Caco-2 (cell line): ENCODE measurements at regions not wholly inside any gene's neighbourhood (a gene's known extent, or its start where the extent isn't known, plus 50 kb on each side); places are given as distances from the start of the nearest gene placed in this dataset.

ENCODE experiments used
- BruUV-seq: library from RNA; stranded (reverse); fragments of 400-500 nt; replicated peaks from 2 replicates; lab custom pipeline; 2021; lab: Mats Ljungman, UMichigan
- CTCF ChIA-PET: fragments of 300-600 bp; sonication (Branson Sonifier 250); formaldehyde crosslinking; loops from one replicate; lab custom pipeline; 2022; ENCODE audit warnings: antibody characterized with exemption; lab: Charles Lee
- POLR2A ChIA-PET: fragments of 300-600 bp; sonication (Branson Sonifier 250); formaldehyde crosslinking; loops from one replicate; lab custom pipeline; 2022; ENCODE audit warnings: antibody characterized with exemption; lab: Charles Lee
- DNase-seq, 2 experiments: peaks; one replicate each; pipeline versions ENCODE4 v3.0.0 to v3.0.0-alpha.2; 2020 to 2022
- H3K27me3 ChIP-seq: replicated peaks from 2 replicates; pipeline ENCODE4 v1.6.0; 2011; ENCODE audit warnings: low read length; ENCODE audit not compliant: control insufficient read depth, insufficient read depth
- H3K36me3 ChIP-seq: 2 replicates; pipeline ENCODE4 v1.5.1; 2011; ENCODE audit warnings: low read length; ENCODE audit not compliant: control insufficient read depth, insufficient read depth
- H3K4me1 ChIP-seq: fragments of 250-450 bp; sonication (Bioruptor Pico); 2 replicates; pipeline ENCODE4 v1.5.1; 2020; ENCODE audit warnings: mild to moderate bottlenecking
- H3K4me3 ChIP-seq: 2 replicates; pipeline ENCODE4 v1.5.1; 2011; ENCODE audit warnings: low read depth, mild to moderate bottlenecking, control low read depth, low read length
- H3K9me3 ChIP-seq: fragments of 250-450 bp; sonication (Bioruptor Pico); 2 replicates; pipeline ENCODE4 v1.5.1; 2020; ENCODE audit warnings: mild to moderate bottlenecking, moderate library complexity
- H3K27ac Mint-ChIP-seq: one replicate; pipeline ENCODE4 v1.8.0; 2022; ENCODE audit warnings: mixed read lengths; ENCODE audit not compliant: unreplicated experiment
- H3K27me3 Mint-ChIP-seq: one replicate; pipeline ENCODE4 v1.8.0; 2022; ENCODE audit warnings: mixed read lengths; ENCODE audit not compliant: insufficient read depth, unreplicated experiment
- H3K36me3 Mint-ChIP-seq: one replicate; pipeline ENCODE4 v1.8.0; 2022; ENCODE audit warnings: mild to moderate bottlenecking, mixed read lengths; ENCODE audit not compliant: insufficient read depth, unreplicated experiment
- H3K4me1 Mint-ChIP-seq: one replicate; pipeline ENCODE4 v1.8.0; 2022; ENCODE audit warnings: low read depth, mixed read lengths; ENCODE audit not compliant: unreplicated experiment
- H3K4me3 Mint-ChIP-seq: one replicate; pipeline ENCODE4 v1.8.0; 2022; ENCODE audit warnings: mild to moderate bottlenecking, moderate library complexity, mixed read lengths; ENCODE audit not compliant: unreplicated experiment
- H3K9me3 Mint-ChIP-seq: one replicate; pipeline ENCODE4 v1.8.0; 2022; ENCODE audit warnings: mixed read lengths; ENCODE audit not compliant: unreplicated experiment
- intact Hi-C: fragments of 100-400 bp; cut with micrococcal nuclease; formaldehyde crosslinking; loops from one replicate; pipeline ENCODE4 v1.10.0; 2022; ENCODE audit not compliant: unreplicated experiment
- TF ChIP-seq, protein P1 (sequence below), 2 experiments: fragments of 200-600 bp in 1 of 2; IDR thresholded peaks; 1 replicate in 1 of 2; 2 replicates in 1 of 2; pipeline versions ENCODE4 v1.5.1 to v1.8.0; 2011 to 2022; ENCODE audit warnings: antibody characterized with exemption in 1 of 2, control low read depth in 1 of 2, inconsistent platforms in 1 of 2, low read depth in 1 of 2, low read length in 1 of 2, mild to moderate bottlenecking in 1 of 2, moderate library complexity in 1 of 2; ENCODE audit not compliant: insufficient read depth in 1 of 2, severe bottlenecking in 1 of 2, unreplicated experiment in 1 of 2

GRCh38 chr1:55697997-55698535, 482.9 kb upstream of the USP24 start:
- TF ChIP-seq, protein P1, sequence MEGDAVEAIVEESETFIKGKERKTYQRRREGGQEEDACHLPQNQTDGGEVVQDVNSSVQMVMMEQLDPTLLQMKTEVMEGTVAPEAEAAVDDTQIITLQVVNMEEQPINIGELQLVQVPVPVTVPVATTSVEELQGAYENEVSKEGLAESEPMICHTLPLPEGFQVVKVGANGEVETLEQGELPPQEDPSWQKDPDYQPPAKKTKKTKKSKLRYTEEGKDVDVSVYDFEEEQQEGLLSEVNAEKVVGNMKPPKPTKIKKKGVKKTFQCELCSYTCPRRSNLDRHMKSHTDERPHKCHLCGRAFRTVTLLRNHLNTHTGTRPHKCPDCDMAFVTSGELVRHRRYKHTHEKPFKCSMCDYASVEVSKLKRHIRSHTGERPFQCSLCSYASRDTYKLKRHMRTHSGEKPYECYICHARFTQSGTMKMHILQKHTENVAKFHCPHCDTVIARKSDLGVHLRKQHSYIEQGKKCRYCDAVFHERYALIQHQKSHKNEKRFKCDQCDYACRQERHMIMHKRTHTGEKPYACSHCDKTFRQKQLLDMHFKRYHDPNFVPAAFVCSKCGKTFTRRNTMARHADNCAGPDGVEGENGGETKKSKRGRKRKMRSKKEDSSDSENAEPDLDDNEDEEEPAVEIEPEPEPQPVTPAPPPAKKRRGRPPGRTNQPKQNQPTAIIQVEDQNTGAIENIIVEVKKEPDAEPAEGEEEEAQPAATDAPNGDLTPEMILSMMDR (IDR thresholded peaks at IDR 0.05; ENCODE audit: insufficient read depth in 1 of 2, low read depth in 1 of 2, low read length in 1 of 2, severe bottlenecking in 1 of 2, unreplicated experiment in 1 of 2): no peak
- Mint-ChIP-seq H3K36me3 (no peaks in the 10 kb centered on the region), H3K4me3 (no peak overlapping the region), H3K4me1 (no peaks in the 10 kb centered on the region), H3K27me3 (no peaks in the 10 kb centered on the region), H3K27ac (no peak overlapping the region), H3K9me3 (no peaks in the 10 kb centered on the region)
- no TSS peak for BruUV-seq
- CTCF ChIA-PET: interaction anchor here (0.6 kb wide), 1 partner anchor 554 kb away, joined by 3 read pairs; no protein-coding TSS in a partner anchor
- no peak for DNase-seq
- intact Hi-C loops: no loop called here
- no peaks in the 10 kb centered on the region for H3K4me1 ChIP-seq
- no peak overlapping the region for H3K4me3 ChIP-seq
- no peaks in the 10 kb centered on the region for H3K9me3 ChIP-seq
- POLR2A ChIA-PET: no interaction called here
- no peaks in the 10 kb centered on the region for H3K36me3 ChIP-seq
- H3K27me3 ChIP-seq: no peaks in the 10 kb centered on the region

GRCh38 chr1:55696891-55697290, 481.7 kb upstream of the USP24 start:
- Histone ChIP-seq H3K4me1 (no peaks in the 10 kb centered on the region), H3K36me3 (no peaks in the 10 kb centered on the region), H3K27me3 (no peaks in the 10 kb centered on the region), H3K4me3 (no peak overlapping the region), H3K9me3 (no peaks in the 10 kb centered on the region)
- BruUV-seq: no TSS peak
- Mint-ChIP-seq H3K4me3 (no peak overlapping the region), H3K9me3 (no peaks in the 10 kb centered on the region), H3K27me3 (no peaks in the 10 kb centered on the region), H3K27ac (no peak overlapping the region), H3K36me3 (no peaks in the 10 kb centered on the region), H3K4me1 (no peaks in the 10 kb centered on the region)
- DNase-seq: no peak
- ChIA-PET POLR2A (no interaction called here), CTCF (no interaction called here)
- intact Hi-C loops: no loop called here
- TF ChIP-seq, protein P1 (IDR thresholded peaks at IDR 0.05; ENCODE audit: insufficient read depth in 1 of 2, low read depth in 1 of 2, low read length in 1 of 2, severe bottlenecking in 1 of 2, unreplicated experiment in 1 of 2): no peak

DNA sequence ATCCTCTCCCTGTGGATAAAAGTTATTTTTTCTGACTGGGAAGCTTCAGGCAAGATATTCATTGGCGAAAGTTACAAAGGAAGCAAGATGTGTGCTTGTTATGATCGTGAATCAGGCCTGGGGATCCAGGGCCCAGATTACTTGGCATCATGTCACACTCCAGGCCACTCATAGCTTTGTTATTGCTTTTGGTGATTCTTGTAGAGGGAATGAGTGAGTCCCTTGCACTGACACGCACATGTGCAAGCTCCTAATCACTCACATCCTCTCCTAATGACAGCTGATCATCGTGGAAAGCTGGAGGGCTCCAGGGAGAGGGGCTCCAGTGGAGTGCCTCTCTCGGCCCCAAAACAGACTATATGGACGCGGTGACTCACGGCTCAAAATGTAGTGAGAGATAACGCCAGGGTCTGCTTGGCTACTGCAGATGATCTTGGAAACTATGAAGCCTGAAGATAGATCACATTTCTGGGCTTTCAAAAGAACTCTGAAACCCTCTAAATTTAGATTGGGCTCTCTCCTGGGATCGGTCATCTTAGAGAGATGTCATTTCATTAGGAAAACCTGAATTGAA, 481.1 kb upstream of the USP24 start:
- H3K4me3 Mint-ChIP-seq: no peak overlapping the region
- H3K4me1 ChIP-seq: no peaks in the 10 kb centered on the region
- H3K9me3 ChIP-seq: no peaks in the 10 kb centered on the region
- H3K36me3 ChIP-seq: no peaks in the 10 kb centered on the region
- no peak overlapping the region for H3K4me3 ChIP-seq
- DNase-seq: no peak
- TF ChIP-seq, protein P1 (IDR thresholded peaks at IDR 0.05; ENCODE audit: insufficient read depth in 1 of 2, low read depth in 1 of 2, low read length in 1 of 2, severe bottlenecking in 1 of 2, unreplicated experiment in 1 of 2): no peak
- no peaks in the 10 kb centered on the region for H3K27me3 ChIP-seq
- no peaks in the 10 kb centered on the region for H3K9me3 Mint-ChIP-seq
- BruUV-seq: no TSS peak
- intact Hi-C loops: no loop called here
- H3K4me1 Mint-ChIP-seq: no peaks in the 10 kb centered on the region
- ChIA-PET POLR2A (no interaction called here), CTCF (no interaction called here)
- H3K36me3 Mint-ChIP-seq: no peaks in the 10 kb centered on the region
- no peak overlapping the region for H3K27ac Mint-ChIP-seq
- no peaks in the 10 kb centered on the region for H3K27me3 Mint-ChIP-seq
